Gastroesophageal sphincter (tissue), 4 donors: ENCODE measurements at regions not wholly inside any gene's neighbourhood (a gene's known extent, or its start where the extent isn't known, plus 50 kb on each side); places are given as distances from the start of the nearest gene placed in this dataset.

Experiments
- ATAC-seq: fragments of 150-250 bp; one replicate; pipeline ENCODE4 v1.9.1; 2016; ENCODE audit warnings: mild to moderate bottlenecking, moderate library complexity
- H3K27ac ChIP-seq, 4 donors: fragments of 200-600 bp; sonication (generic) in 3 of 4; 1 replicate in 3 of 4; 2 replicates in 1 of 4; pipeline ENCODE4 v1.5.1; 2016 to 2019
- H3K27me3 ChIP-seq: fragments of 200-600 bp; sonication (generic); one replicate; pipeline ENCODE4 v1.5.1; 2019
- H3K36me3 ChIP-seq, 2 donors: fragments of 200-600 bp; sonication (generic); one replicate each; pipeline ENCODE4 v1.5.1; 2019; ENCODE audit warnings: control low read depth in 1 of 2
- H3K4me1 ChIP-seq, 3 donors: fragments of 200-600 bp; sonication (generic); 1 replicate in 2 of 3; 2 replicates in 1 of 3; pipeline ENCODE4 v1.5.1; 2016 to 2019; ENCODE audit warnings: control low read depth in 2 of 3
- H3K4me3 ChIP-seq, 2 donors: fragments of 200-600 bp; sonication (generic); one replicate each; pipeline ENCODE4 v1.5.1; 2019; ENCODE audit warnings: mild to moderate bottlenecking in 1 of 2, moderate library complexity in 1 of 2
- H3K9me3 ChIP-seq, 3 donors: fragments of 200-600 bp; sonication (generic); one replicate each; pipeline ENCODE4 v1.5.1; 2017 to 2019; ENCODE audit warnings: control low read depth in 2 of 3
- CTCF ChIP-seq, 4 experiments: fragments of 200-600 bp in 2 of 4; fragments of 450-650 bp in 2 of 4; sonication (generic) in 1 of 4; IDR thresholded peaks; one replicate each; pipeline ENCODE4 v1.5.1; 2017 to 2019; ENCODE audit warnings: antibody characterized with exemption in 4 of 4, mild to moderate bottlenecking in 2 of 4, moderate library complexity in 2 of 4
- EP300 ChIP-seq: sonication (generic); formaldehyde crosslinking; IDR thresholded peaks from one replicate; pipeline ENCODE4 v1.6.1; 2017; ENCODE audit warnings: antibody characterized with exemption, mild to moderate bottlenecking
- POLR2A ChIP-seq, 2 donors: fragments of 450-650 bp; IDR thresholded peaks; one replicate each; pipeline ENCODE4 v1.6.1; 2017; ENCODE audit warnings: antibody characterized with exemption in 2 of 2, mild to moderate bottlenecking in 2 of 2, moderate library complexity in 1 of 2
- POLR2AphosphoS5 ChIP-seq: sonication (generic); formaldehyde crosslinking; IDR thresholded peaks from one replicate; pipeline ENCODE4 v1.6.1; 2017; ENCODE audit warnings: antibody characterized with exemption
- WGBS, 2 donors: methylation state at CpG; one replicate each; pipeline ENCODE4 v1.1.5; 2018; ENCODE audit warnings: low coverage in 1 of 2; 5-methylcytosine and 5-hydroxymethylcytosine counted together

DNA sequence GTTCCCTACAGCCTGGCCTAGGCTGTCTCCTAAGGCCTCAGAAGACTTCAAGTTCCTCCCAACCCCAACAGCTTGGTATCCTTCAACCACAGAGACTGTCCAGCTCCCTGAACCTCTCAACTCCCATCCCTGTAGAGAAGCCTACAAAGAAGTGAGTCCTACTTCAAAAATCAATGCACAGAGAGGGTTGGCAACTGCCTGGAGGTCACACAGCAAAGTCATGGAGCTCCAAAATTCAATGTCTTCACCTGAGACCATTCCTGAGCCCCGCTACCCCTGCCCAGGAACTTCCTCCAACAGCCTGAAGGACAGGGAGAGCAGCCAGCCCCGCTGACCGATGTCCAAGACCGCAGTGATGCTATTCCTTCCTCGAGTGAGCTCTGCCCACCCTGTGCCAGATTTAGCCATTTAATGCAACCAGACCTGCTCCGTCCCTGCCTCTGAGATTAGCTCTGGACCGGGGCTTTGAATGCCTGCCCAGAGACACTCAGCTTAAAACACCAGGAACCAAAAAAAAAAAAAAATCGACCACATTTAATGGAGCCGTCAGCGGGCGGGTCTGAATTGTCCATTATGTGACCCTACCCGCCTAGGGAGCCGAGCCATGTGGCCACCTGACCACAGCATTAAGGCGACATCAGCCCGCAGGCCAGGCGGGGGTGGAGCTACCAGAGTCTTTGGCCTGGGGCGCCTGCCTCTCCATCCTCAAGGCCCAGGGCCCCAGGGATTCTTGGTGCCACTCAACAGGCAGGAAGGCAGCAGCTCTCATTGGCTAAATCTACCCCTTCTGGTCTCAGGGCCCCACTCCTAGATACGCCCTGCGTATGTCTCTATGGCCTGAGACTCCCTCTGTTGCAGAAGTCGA is 148.6 kb downstream of the SYF2 start:
- H3K4me1 ChIP-seq = no peaks in the 10 kb centered on the region
- H3K27ac ChIP-seq = no peak overlapping the region
- no peak for ATAC-seq
- H3K27me3 ChIP-seq = peaks cover 26% of the 10 kb centered on the region
- TF ChIP-seq POLR2AphosphoS5 (no peak), POLR2A (IDR thresholded peaks at IDR 0.05) (no peak), CTCF (IDR thresholded peaks at IDR 0.05) (no peak), EP300 (no peak)
- 55 to 57% methylated on average over 7 to 10 of the region's 20 CpGs for WGBS, 2 donors
- no peaks in the 10 kb centered on the region for H3K36me3 ChIP-seq
- H3K4me3 ChIP-seq = no peak overlapping the region
- H3K9me3 ChIP-seq = peaks cover 0 to 12% (median 0%) of the 10 kb centered on the region in 3 donors

DNA sequence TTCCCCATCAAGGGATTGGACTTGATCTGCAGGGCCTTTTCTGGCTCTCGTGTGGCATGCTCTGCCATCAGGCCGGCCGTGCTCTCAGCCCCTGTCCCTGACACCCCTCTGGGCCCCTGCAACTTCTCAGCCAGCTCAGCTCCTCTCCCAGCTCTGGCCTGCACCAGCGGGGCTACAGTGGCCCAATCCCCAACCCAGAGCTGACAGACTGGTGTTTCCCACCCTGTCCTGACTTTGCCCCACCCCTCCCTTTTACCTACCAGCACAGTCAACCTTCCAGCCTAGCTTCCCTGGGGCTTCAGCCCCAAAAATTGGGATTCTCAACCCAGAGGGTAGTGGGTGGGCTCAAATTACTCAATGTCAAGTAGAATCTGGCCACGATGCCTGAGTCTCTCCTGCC is 149.3 kb downstream of the SYF2 start:
- ATAC-seq = no peak
- no peaks in the 10 kb centered on the region for H3K4me1 ChIP-seq
- TF ChIP-seq CTCF (IDR thresholded peaks at IDR 0.05) (no peak), POLR2AphosphoS5 (no peak), POLR2A (IDR thresholded peaks at IDR 0.05) (no peak), EP300 (no peak)
- H3K9me3 ChIP-seq = peaks cover 0 to 17% (median 0%) of the 10 kb centered on the region in 3 donors
- peaks cover 18% of the 10 kb centered on the region for H3K27me3 ChIP-seq
- WGBS, 2 donors = 45 to 100% methylated on average over 1 to 3 of the region's 5 CpGs
- H3K4me3 ChIP-seq = no peak overlapping the region
- H3K27ac ChIP-seq = no peak overlapping the region
- H3K36me3 ChIP-seq = no peaks in the 10 kb centered on the region

GRCh38 chr1:25082216-25082899 is 149.9 kb downstream of the SYF2 start:
- Histone ChIP-seq H3K27me3 (peaks cover 12% of the 10 kb centered on the region), H3K4me1 (no peaks in the 10 kb centered on the region), H3K4me3 (no peak overlapping the region), H3K36me3 (no peaks in the 10 kb centered on the region), H3K27ac (no peak overlapping the region), H3K9me3 (peaks cover 0 to 21% (median 0%) of the 10 kb centered on the region in 3 donors)
- WGBS, 2 donors = 73 to 83% methylated on average over 5 to 7 of the region's 25 CpGs
- no peak for TF ChIP-seq POLR2A (IDR thresholded peaks at IDR 0.05)
- no peak for TF ChIP-seq CTCF (IDR thresholded peaks at IDR 0.05)
- no peak for TF ChIP-seq POLR2AphosphoS5
- TF ChIP-seq EP300 = no peak
- ATAC-seq = no peak

DNA sequence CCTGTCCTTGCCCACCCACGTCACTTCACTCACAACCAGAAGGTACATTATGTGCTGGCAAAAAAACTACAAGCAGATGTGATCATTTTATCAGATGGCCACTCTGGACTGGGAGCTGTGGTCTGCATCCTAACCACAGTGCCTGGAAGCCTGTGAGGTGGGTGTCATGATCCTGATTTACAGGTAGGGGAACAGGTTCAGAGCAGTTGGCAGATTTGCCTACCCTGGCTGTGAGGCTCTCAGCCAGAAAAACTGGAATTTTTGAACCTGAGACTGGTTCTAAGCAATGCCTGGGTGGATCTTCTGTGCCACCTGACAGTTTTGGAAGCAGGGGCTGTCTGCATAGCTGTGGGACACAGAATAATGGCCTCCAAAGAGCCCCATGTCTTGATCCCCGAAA is 150.8 kb downstream of the SYF2 start:
- H3K4me1 ChIP-seq = no peaks in the 10 kb centered on the region
- H3K36me3 ChIP-seq = no peaks in the 10 kb centered on the region
- WGBS, 2 donors = no CpG with 5 or more reads among the region's 2 CpGs
- peaks cover 0 to 30% (median 0%) of the 10 kb centered on the region in 3 donors for H3K9me3 ChIP-seq
- peaks cover 7% of the 10 kb centered on the region for H3K27me3 ChIP-seq
- no peak overlapping the region for H3K4me3 ChIP-seq
- ATAC-seq = no peak
- TF ChIP-seq POLR2A (IDR thresholded peaks at IDR 0.05) (no peak), CTCF (IDR thresholded peaks at IDR 0.05) (no peak), POLR2AphosphoS5 (no peak), EP300 (no peak)
- H3K27ac ChIP-seq = no peak overlapping the region
